ENCODE measurements at regions not wholly inside any gene's neighbourhood (a gene's known extent, or its start where the extent isn't known, plus 50 kb on each side); places are given as distances from the start of the nearest gene placed in this dataset.
A peak's percentile ranks its signal among the peaks of the same experiment; 100 is the strongest.

- Histone ChIP-seq H3K9ac (ENCODE audit: insufficient read length, low read depth) (no peak overlapping the region), H3K4me1 (ENCODE audit: insufficient read depth, insufficient read length) (no peaks in the 10 kb centered on the region), H3K4me3 (ENCODE audit: insufficient read length, low read depth) (no peak overlapping the region), H3K9me3 (ENCODE audit: insufficient read depth, low read length) (no peaks in the 10 kb centered on the region), H3K27me3 (ENCODE audit: insufficient read depth, insufficient read length) (no peaks in the 10 kb centered on the region), H3K36me3 (ENCODE audit: insufficient read depth, insufficient read length, low read length) (no peaks in the 10 kb centered on the region)
- no peak for DNase-seq (ENCODE audit: low read depth, low spot score)
- no peak for TF ChIP-seq YY1 (IDR thresholded peaks at IDR 0.05; ENCODE audit: insufficient read depth, insufficient read length)
- no peak for TF ChIP-seq SUZ12 (IDR thresholded peaks at IDR 0.05; ENCODE audit: extremely low read depth, insufficient read depth, insufficient read length)
- TF ChIP-seq ZNF274 (IDR thresholded peaks at IDR 0.05; ENCODE audit: low read depth, low read length) = no peak
These were observed 100.4 kb upstream of the PPFIA2 start for GRCh38 chr12:81859521-81859920.

- Histone ChIP-seq H3K36me3 (ENCODE audit: insufficient read depth, insufficient read length, low read length) (no peaks in the 10 kb centered on the region), H3K9ac (ENCODE audit: insufficient read length, low read depth) (no peak overlapping the region), H3K4me3 (ENCODE audit: insufficient read length, low read depth) (no peak overlapping the region), H3K4me1 (ENCODE audit: insufficient read depth, insufficient read length) (no peaks in the 10 kb centered on the region), H3K9me3 (ENCODE audit: insufficient read depth, low read length) (no peaks in the 10 kb centered on the region), H3K27me3 (ENCODE audit: insufficient read depth, insufficient read length) (no peaks in the 10 kb centered on the region)
- DNase-seq (ENCODE audit: low read depth, low spot score) = no peak
- TF ChIP-seq SUZ12 (IDR thresholded peaks at IDR 0.05; ENCODE audit: extremely low read depth, insufficient read depth, insufficient read length) (no peak), YY1 (IDR thresholded peaks at IDR 0.05; ENCODE audit: insufficient read depth, insufficient read length) (no peak), ZNF274 (IDR thresholded peaks at IDR 0.05; ENCODE audit: low read depth, low read length) (no peak)
These were observed 84.4 kb upstream of the PPFIA2 start for GRCh38 chr12:81843599-81843998.

GRCh38 chr12:81835783-81836182 lies 76.6 kb upstream of the PPFIA2 start:
- no peaks in the 10 kb centered on the region for H3K36me3 ChIP-seq (ENCODE audit: insufficient read depth, insufficient read length, low read length)

GRCh38 chr12:81819991-81820633 lies 61.0 kb upstream of the PPFIA2 start:
- Histone ChIP-seq H3K4me3 (ENCODE audit: insufficient read length, low read depth) (no peak overlapping the region), H3K36me3 (ENCODE audit: insufficient read depth, insufficient read length, low read length) (no peaks in the 10 kb centered on the region), H3K27me3 (ENCODE audit: insufficient read depth, insufficient read length) (no peaks in the 10 kb centered on the region), H3K9me3 (ENCODE audit: insufficient read depth, low read length) (no peaks in the 10 kb centered on the region), H3K9ac (ENCODE audit: insufficient read length, low read depth) (no peak overlapping the region), H3K4me1 (ENCODE audit: insufficient read depth, insufficient read length) (no peaks in the 10 kb centered on the region)
- TF ChIP-seq YY1 (IDR thresholded peaks at IDR 0.05; ENCODE audit: insufficient read depth, insufficient read length) = no peak
- no peak for TF ChIP-seq ZNF274 (IDR thresholded peaks at IDR 0.05; ENCODE audit: low read depth, low read length)
- TF ChIP-seq SUZ12 (IDR thresholded peaks at IDR 0.05; ENCODE audit: extremely low read depth, insufficient read depth, insufficient read length) = no peak
- no peak for DNase-seq (ENCODE audit: low read depth, low spot score)

More at GRCh38 chr12:81835783-81836182, 76.6 kb upstream of the PPFIA2 start:
- TF ChIP-seq ZNF274 (IDR thresholded peaks at IDR 0.05; ENCODE audit: low read depth, low read length) (no peak), SUZ12 (IDR thresholded peaks at IDR 0.05; ENCODE audit: extremely low read depth, insufficient read depth, insufficient read length) (no peak), YY1 (IDR thresholded peaks at IDR 0.05; ENCODE audit: insufficient read depth, insufficient read length) (no peak)
- no peak overlapping the region for H3K9ac ChIP-seq (ENCODE audit: insufficient read length, low read depth)
- H3K27me3 ChIP-seq (ENCODE audit: insufficient read depth, insufficient read length) = no peaks in the 10 kb centered on the region
- H3K4me1 ChIP-seq (ENCODE audit: insufficient read depth, insufficient read length) = no peaks in the 10 kb centered on the region
- no peak for DNase-seq (ENCODE audit: low read depth, low spot score)
- peaks cover 7% of the 10 kb centered on the region; the same call in 1 of the 2 replicates for H3K9me3 ChIP-seq (ENCODE audit: insufficient read depth, low read length)
- no peak overlapping the region for H3K4me3 ChIP-seq (ENCODE audit: insufficient read length, low read depth)

DNA sequence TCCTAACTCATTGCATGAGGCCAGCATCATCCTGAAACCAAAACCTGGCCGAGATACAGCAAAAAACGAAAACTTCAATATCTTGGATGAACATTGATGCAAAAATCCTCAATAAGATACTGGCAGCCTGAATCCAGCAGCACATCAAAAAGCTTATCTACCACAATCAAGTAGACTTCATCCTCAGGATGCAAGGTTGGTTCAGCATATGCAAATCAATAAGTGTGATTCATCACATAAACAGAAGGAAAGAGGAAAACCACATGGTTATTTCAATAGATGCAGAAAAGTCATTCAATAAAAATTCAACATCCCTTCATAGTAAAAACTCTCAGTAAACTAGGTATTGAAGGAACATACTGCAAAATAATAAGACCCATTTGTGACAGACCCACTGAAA lies 56.5 kb upstream of the PPFIA2 start:
- no peaks in the 10 kb centered on the region for H3K4me1 ChIP-seq (ENCODE audit: insufficient read depth, insufficient read length)
- no peak overlapping the region for H3K4me3 ChIP-seq (ENCODE audit: insufficient read length, low read depth)
- no peak for TF ChIP-seq ZNF274 (IDR thresholded peaks at IDR 0.05; ENCODE audit: low read depth, low read length)
- no peak for TF ChIP-seq YY1 (IDR thresholded peaks at IDR 0.05; ENCODE audit: insufficient read depth, insufficient read length)
- TF ChIP-seq SUZ12 (IDR thresholded peaks at IDR 0.05; ENCODE audit: extremely low read depth, insufficient read depth, insufficient read length) = no peak
- no peaks in the 10 kb centered on the region for H3K9me3 ChIP-seq (ENCODE audit: insufficient read depth, low read length)
- no peak overlapping the region for H3K9ac ChIP-seq (ENCODE audit: insufficient read length, low read depth)
- H3K36me3 ChIP-seq (ENCODE audit: insufficient read depth, insufficient read length, low read length) = no peaks in the 10 kb centered on the region
- no peaks in the 10 kb centered on the region for H3K27me3 ChIP-seq (ENCODE audit: insufficient read depth, insufficient read length)
- DNase-seq (ENCODE audit: low read depth, low spot score) = no peak

DNA sequence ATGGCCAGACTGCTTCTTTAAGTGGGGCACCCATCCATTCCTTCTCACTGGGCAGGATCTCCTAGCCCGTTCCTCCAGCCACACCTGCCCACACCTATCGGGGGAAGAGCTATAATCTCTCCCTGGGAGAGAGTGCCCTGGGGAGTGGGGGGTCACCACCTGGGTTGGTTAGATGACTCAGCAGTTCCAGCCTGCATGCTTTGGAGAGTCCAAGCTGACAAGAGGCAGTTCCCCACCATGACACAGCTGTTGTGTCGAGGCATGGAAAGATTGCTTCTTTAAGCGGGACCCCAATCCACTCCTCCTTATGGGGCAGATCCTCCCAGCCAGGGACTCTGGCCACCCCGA lies 52.6 kb upstream of the PPFIA2 start:
- no peak overlapping the region for H3K4me3 ChIP-seq (ENCODE audit: insufficient read length, low read depth)
- no peaks in the 10 kb centered on the region for H3K9me3 ChIP-seq (ENCODE audit: insufficient read depth, low read length)
- no peaks in the 10 kb centered on the region for H3K36me3 ChIP-seq (ENCODE audit: insufficient read depth, insufficient read length, low read length)
- H3K9ac ChIP-seq (ENCODE audit: insufficient read length, low read depth) = no peak overlapping the region
- DNase-seq (ENCODE audit: low read depth, low spot score) = no peak
- TF ChIP-seq YY1 (IDR thresholded peaks at IDR 0.05; ENCODE audit: insufficient read depth, insufficient read length) = no peak
- H3K27me3 ChIP-seq (ENCODE audit: insufficient read depth, insufficient read length) = no peaks in the 10 kb centered on the region
- H3K4me1 ChIP-seq (ENCODE audit: insufficient read depth, insufficient read length) = no peaks in the 10 kb centered on the region

DNA sequence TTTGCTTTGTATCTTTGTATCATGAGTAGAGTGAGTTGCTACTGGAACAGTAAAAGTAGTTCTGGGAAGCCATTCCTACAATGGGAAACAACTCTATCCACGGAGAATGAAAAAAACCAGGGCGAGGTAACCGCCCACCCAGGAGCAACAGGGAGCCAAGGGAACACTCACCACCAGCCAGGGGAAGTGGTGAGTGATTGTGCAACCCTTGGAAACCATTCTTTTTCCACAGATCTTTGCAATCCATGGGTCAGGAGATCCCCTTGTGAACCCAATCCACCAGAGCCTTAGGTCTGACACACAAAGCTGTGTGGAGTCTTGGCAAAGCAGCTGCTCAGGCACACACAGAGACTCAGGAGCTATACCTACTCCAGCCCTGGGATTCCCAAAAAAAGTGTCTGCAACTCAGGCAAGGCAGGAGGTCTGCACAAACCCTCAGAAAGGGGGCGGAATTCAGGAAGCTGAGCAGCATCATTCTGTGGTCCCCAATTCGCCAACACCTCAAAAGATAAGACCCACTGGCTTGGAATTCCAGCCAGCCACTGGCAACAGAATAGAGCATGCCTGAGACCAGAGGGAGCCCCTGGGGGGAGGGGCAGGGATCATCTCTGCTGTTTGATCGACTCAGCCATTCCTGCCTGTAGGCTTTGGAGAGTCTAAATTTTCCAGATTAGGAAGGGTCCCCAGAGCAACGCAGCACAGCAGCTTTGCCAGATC lies 52.1 kb upstream of the PPFIA2 start:
- Histone ChIP-seq H3K4me3 (ENCODE audit: insufficient read length, low read depth) (no peak overlapping the region), H3K9me3 (ENCODE audit: insufficient read depth, low read length) (no peaks in the 10 kb centered on the region), H3K9ac (ENCODE audit: insufficient read length, low read depth) (no peak overlapping the region), H3K27me3 (ENCODE audit: insufficient read depth, insufficient read length) (no peaks in the 10 kb centered on the region), H3K36me3 (ENCODE audit: insufficient read depth, insufficient read length, low read length) (no peaks in the 10 kb centered on the region), H3K4me1 (ENCODE audit: insufficient read depth, insufficient read length) (no peaks in the 10 kb centered on the region)
- DNase-seq (ENCODE audit: low read depth, low spot score) = peak; percentile 18
- TF ChIP-seq YY1 (IDR thresholded peaks at IDR 0.05; ENCODE audit: insufficient read depth, insufficient read length) = no peak
- TF ChIP-seq SUZ12 (IDR thresholded peaks at IDR 0.05; ENCODE audit: extremely low read depth, insufficient read depth, insufficient read length) = no peak
- no peak for TF ChIP-seq ZNF274 (IDR thresholded peaks at IDR 0.05; ENCODE audit: low read depth, low read length)
